MM.1S (cell line): ENCODE measurements at regions not wholly inside any gene's neighbourhood (a gene's known extent, or its start where the extent isn't known, plus 50 kb on each side); places are given as distances from the start of the nearest gene placed in this dataset.

Experiments used
- DNase-seq: peaks from one replicate; pipeline ENCODE4 v3.0.0-alpha.2; 2015
- H2AFZ ChIP-seq: fragments of 300-600 bp; sonication (generic); 2 replicates; pipeline ENCODE4 v1.6.0; 2016; ENCODE audit warnings: antibody characterized with exemption, low read length
- H3F3A ChIP-seq: fragments of 300-600 bp; sonication (generic); 2 replicates; pipeline ENCODE4 v1.6.1; 2016; ENCODE audit warnings: mild to moderate bottlenecking, antibody characterized with exemption, low read length, moderate library complexity, mixed read lengths; ENCODE audit not compliant: insufficient read depth
- H3K27ac ChIP-seq: fragments of 300-600 bp; sonication (generic); 2 replicates; pipeline ENCODE4 v1.5.1; 2016; ENCODE audit warnings: mild to moderate bottlenecking, low read length
- H3K27me3 ChIP-seq: fragments of 300-600 bp; sonication (generic); replicated peaks from 2 replicates; pipeline ENCODE4 v1.6.0; 2016; ENCODE audit warnings: low read length; ENCODE audit not compliant: insufficient read depth
- H3K36me3 ChIP-seq: fragments of 300-600 bp; sonication (generic); replicated peaks from 2 replicates; pipeline ENCODE4 v1.6.1; 2016; ENCODE audit warnings: mild to moderate bottlenecking, low read length, mixed read lengths; ENCODE audit not compliant: insufficient read depth
- H3K4me1 ChIP-seq: fragments of 300-600 bp; sonication (generic); 2 replicates; pipeline ENCODE4 v1.6.1; 2016; ENCODE audit warnings: low read length, mixed read lengths
- H3K4me2 ChIP-seq: fragments of 300-600 bp; sonication (generic); 2 replicates; pipeline ENCODE4 v1.6.0; 2016; ENCODE audit warnings: low read depth, low read length
- H3K4me3 ChIP-seq: fragments of 300-600 bp; sonication (generic); 2 replicates; pipeline ENCODE4 v1.5.1; 2016; ENCODE audit warnings: low read length, mixed read lengths
- H3K79me2 ChIP-seq: fragments of 300-600 bp; sonication (generic); 2 replicates; pipeline ENCODE4 v1.6.1; 2016; ENCODE audit warnings: mixed run types, low read length, mixed read lengths
- H3K9ac ChIP-seq: fragments of 300-600 bp; sonication (generic); 2 replicates; pipeline ENCODE4 v1.6.1; 2016; ENCODE audit warnings: low read length, mixed read lengths
- H3K9me2 ChIP-seq: fragments of 300-600 bp; sonication (generic); replicated peaks from 2 replicates; pipeline ENCODE4 v1.6.1; 2016; ENCODE audit warnings: mild to moderate bottlenecking, low read length, mixed read lengths; ENCODE audit not compliant: insufficient read depth
- H3K9me3 ChIP-seq: fragments of 300-600 bp; sonication (generic); replicated peaks from 2 replicates; pipeline ENCODE4 v1.6.1; 2016; ENCODE audit warnings: mild to moderate bottlenecking, low read length, mixed read lengths; ENCODE audit not compliant: insufficient read depth
- H4K20me1 ChIP-seq: fragments of 300-600 bp; sonication (generic); 2 replicates; pipeline ENCODE4 v1.6.1; 2016; ENCODE audit warnings: mild to moderate bottlenecking, low read length, moderate library complexity, mixed read lengths; ENCODE audit not compliant: insufficient read depth
- EZH2 ChIP-seq: fragments of 300-600 bp; sonication (generic); optimal IDR thresholded peaks from 2 replicates; pipeline ENCODE3; 2017; ENCODE audit warnings: low read depth, mild to moderate bottlenecking, antibody characterized with exemption, low read length, mixed read lengths
- EZH2phosphoT487 ChIP-seq: fragments of 300-600 bp; sonication (generic); IDR thresholded peaks from 2 replicates; pipeline ENCODE4 v1.6.1; 2018; ENCODE audit warnings: antibody characterized with exemption, low read length
- TF ChIP-seq, protein P1 (sequence below): fragments of 300-600 bp; sonication (generic); IDR thresholded peaks from 2 replicates; pipeline ENCODE4 v1.5.1; 2016; ENCODE audit warnings: antibody characterized with exemption, low read length, mixed read lengths

DNA sequence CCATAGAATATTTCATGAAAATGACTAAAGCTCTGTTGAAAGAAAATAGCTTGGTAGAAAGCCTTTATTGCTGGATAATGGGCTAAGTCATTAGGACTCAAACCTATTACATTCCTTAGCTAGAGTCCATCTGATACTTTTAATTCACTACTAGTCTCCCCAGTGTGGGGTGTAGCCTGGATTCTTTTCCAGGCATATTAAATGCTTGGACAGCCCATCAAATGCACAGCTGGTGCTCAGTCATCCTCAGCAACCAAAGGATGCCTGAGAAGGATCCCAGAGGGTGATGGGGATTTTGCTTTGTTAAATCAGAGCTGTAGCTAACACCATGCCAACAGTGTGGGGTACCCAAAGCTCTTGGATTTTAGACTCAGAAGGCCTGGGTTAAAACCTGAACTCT is 153.5 kb downstream of the DLEU7 start:
- no peaks in the 10 kb centered on the region for H3K9me2 ChIP-seq
- no peaks in the 10 kb centered on the region for H3K9me3 ChIP-seq
- no peak for DNase-seq
- TF ChIP-seq, protein P1, sequence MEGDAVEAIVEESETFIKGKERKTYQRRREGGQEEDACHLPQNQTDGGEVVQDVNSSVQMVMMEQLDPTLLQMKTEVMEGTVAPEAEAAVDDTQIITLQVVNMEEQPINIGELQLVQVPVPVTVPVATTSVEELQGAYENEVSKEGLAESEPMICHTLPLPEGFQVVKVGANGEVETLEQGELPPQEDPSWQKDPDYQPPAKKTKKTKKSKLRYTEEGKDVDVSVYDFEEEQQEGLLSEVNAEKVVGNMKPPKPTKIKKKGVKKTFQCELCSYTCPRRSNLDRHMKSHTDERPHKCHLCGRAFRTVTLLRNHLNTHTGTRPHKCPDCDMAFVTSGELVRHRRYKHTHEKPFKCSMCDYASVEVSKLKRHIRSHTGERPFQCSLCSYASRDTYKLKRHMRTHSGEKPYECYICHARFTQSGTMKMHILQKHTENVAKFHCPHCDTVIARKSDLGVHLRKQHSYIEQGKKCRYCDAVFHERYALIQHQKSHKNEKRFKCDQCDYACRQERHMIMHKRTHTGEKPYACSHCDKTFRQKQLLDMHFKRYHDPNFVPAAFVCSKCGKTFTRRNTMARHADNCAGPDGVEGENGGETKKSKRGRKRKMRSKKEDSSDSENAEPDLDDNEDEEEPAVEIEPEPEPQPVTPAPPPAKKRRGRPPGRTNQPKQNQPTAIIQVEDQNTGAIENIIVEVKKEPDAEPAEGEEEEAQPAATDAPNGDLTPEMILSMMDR: no peak
- TF ChIP-seq EZH2 (no peak), EZH2phosphoT487 (no peak)
- no peaks in the 10 kb centered on the region for H3K36me3 ChIP-seq
- H4K20me1 ChIP-seq: no peaks in the 10 kb centered on the region
- H3K27ac ChIP-seq: no peak overlapping the region
- no peak overlapping the region for H3K9ac ChIP-seq
- H3K4me3 ChIP-seq: no peak overlapping the region
- no peak overlapping the region for H2AFZ ChIP-seq
- no peaks in the 10 kb centered on the region for H3F3A ChIP-seq
- no peaks in the 10 kb centered on the region for H3K79me2 ChIP-seq
- peaks cover 5% of the 10 kb centered on the region; the same call in 1 of the 2 replicates for H3K4me1 ChIP-seq
- H3K27me3 ChIP-seq: no peaks in the 10 kb centered on the region
- no peak overlapping the region for H3K4me2 ChIP-seq

DNA sequence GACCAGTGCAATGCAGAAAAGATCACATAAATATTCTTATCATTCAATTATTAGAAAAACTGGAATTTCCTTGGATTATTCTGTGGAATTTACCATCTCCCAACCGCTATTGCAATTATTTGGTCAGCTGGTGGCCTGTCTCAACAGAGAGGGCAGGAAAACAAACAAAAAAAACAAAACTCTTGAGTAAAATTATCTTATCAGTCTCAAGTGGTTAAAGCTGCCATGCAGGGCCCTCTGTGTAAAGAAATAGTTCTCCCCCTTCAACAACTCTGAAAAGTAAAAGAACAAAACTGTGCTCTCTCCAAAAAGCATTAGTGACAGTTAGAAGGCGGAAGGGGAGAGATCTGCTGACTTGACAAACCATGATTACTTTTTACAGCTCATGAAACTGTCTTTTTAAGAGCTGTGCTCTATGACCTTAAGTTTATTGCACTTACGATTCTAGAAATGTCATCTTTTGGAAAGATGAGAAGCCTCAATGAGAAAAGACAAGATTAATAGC is 152.3 kb downstream of the DLEU7 start:
- H3K4me1 ChIP-seq: peaks cover 5% of the 10 kb centered on the region; the same call in 1 of the 2 replicates
- H3K36me3 ChIP-seq: no peaks in the 10 kb centered on the region
- TF ChIP-seq EZH2 (no peak), EZH2phosphoT487 (no peak)
- TF ChIP-seq, protein P1: no peak
- H3F3A ChIP-seq: no peaks in the 10 kb centered on the region
- peak; percentile 36 for DNase-seq
- peak overlapping the region; percentile 25; the same call in 1 of the 2 replicates for H3K27ac ChIP-seq
- H3K4me2 ChIP-seq: peak overlapping the region; percentile 37; the same call in 1 of the 2 replicates
- no peaks in the 10 kb centered on the region for H4K20me1 ChIP-seq
- no peaks in the 10 kb centered on the region for H3K79me2 ChIP-seq
- H2AFZ ChIP-seq: no peak overlapping the region
- no peaks in the 10 kb centered on the region for H3K9me2 ChIP-seq
- no peaks in the 10 kb centered on the region for H3K27me3 ChIP-seq
- no peaks in the 10 kb centered on the region for H3K9me3 ChIP-seq
- no peak overlapping the region for H3K9ac ChIP-seq
- H3K4me3 ChIP-seq: no peak overlapping the region

DNA sequence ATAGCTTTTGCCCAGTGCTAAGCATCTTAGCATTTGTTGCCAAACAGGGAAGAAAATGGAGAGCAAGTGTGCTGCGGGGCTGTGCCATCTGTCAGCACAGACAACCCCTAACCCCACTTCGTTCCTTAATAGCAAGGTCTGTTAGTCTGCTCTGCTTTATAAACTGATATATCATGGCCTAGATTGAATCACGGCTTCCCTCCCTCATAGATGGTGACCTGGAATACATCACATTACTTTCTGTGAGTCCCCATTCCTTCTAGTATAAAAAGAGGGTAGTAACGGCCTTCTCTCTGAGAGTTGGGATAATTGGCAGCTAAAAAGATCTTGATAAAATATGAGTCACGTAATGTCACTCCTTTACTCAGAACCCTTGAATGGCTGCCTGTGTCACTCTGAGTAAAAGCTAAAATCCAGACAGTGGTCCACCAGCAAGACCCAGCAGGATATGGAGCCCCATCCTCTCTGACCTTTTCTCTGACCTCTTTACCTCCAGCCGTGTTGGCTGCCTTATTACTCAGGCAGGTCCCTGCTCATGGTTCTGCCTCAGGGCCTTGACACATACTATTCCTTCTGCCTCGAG is 151.7 kb downstream of the DLEU7 start:
- no peak for TF ChIP-seq EZH2phosphoT487
- TF ChIP-seq EZH2: no peak
- TF ChIP-seq, protein P1: no peak
- Histone ChIP-seq H3K27ac (peak overlapping the region; percentile 25; the same call in 1 of the 2 replicates), H3K4me1 (peaks cover 5% of the 10 kb centered on the region; the same call in 1 of the 2 replicates), H2AFZ (no peak overlapping the region), H3K4me2 (peak overlapping the region; percentile 37; the same call in 1 of the 2 replicates), H3K4me3 (no peak overlapping the region), H3K79me2 (no peaks in the 10 kb centered on the region), H3K9me2 (no peaks in the 10 kb centered on the region), H3K9ac (no peak overlapping the region), H3K27me3 (no peaks in the 10 kb centered on the region), H3K36me3 (no peaks in the 10 kb centered on the region), H3K9me3 (no peaks in the 10 kb centered on the region), H3F3A (no peaks in the 10 kb centered on the region), H4K20me1 (no peaks in the 10 kb centered on the region)
- DNase-seq: no peak
